ENCODE measurements at regions not wholly inside any gene's neighbourhood (a gene's known extent, or its start where the extent isn't known, plus 50 kb on each side); places are given as distances from the start of the nearest gene placed in this dataset.

GRCh38 chr12:114742363-114742762 lies 58.4 kb upstream of the TBX3 start:
- TF ChIP-seq EZH2 (IDR thresholded peaks at IDR 0.05) (no peak), CTCF (IDR thresholded peaks at IDR 0.05) (no peak), EZH2phosphoT487 (IDR thresholded peaks at IDR 0.05) (no peak)
- H3K36me3 Mint-ChIP-seq: no peaks in the 10 kb centered on the region
- no peak for DNase-seq (ENCODE audit: low spot score)
- H3K4me3 ChIP-seq: no peak overlapping the region
- H3K9ac ChIP-seq: no peak overlapping the region
- H3K4me3 Mint-ChIP-seq: no peak overlapping the region
- peaks cover 16% of the 10 kb centered on the region for H3K27me3 ChIP-seq
- no peaks in the 10 kb centered on the region for H3K4me1 Mint-ChIP-seq
- no peak overlapping the region for H3K4me2 ChIP-seq
- H3K79me2 ChIP-seq (ENCODE audit: low read depth): no peaks in the 10 kb centered on the region
- H3K4me1 ChIP-seq: no peaks in the 10 kb centered on the region
- no peak overlapping the region for H3K27ac Mint-ChIP-seq
- no peak overlapping the region for H2AFZ ChIP-seq (replicated peaks)
- no peaks in the 10 kb centered on the region for H4K20me1 ChIP-seq (ENCODE audit: low read depth)
- no peaks in the 10 kb centered on the region for H3K9me3 ChIP-seq (ENCODE audit: low read depth)
- no peaks in the 10 kb centered on the region for H3K36me3 ChIP-seq
- no peaks in the 10 kb centered on the region for H3K9me3 Mint-ChIP-seq
- H3F3A ChIP-seq (ENCODE audit: low read depth): no peaks in the 10 kb centered on the region
- H3K27ac ChIP-seq: no peak overlapping the region
- H3K27me3 Mint-ChIP-seq (ENCODE audit: insufficient read depth, low read depth): peaks cover 6% of the 10 kb centered on the region

- Histone ChIP-seq H3K27me3 (peaks cover 21% of the 10 kb centered on the region), H4K20me1 (ENCODE audit: low read depth) (no peaks in the 10 kb centered on the region), H2AFZ (replicated peaks) (no peak overlapping the region), H3K9me3 (ENCODE audit: low read depth) (no peaks in the 10 kb centered on the region), H3K27ac (no peak overlapping the region), H3K79me2 (ENCODE audit: low read depth) (no peaks in the 10 kb centered on the region), H3K9ac (no peak overlapping the region), H3K4me2 (no peak overlapping the region), H3K36me3 (no peaks in the 10 kb centered on the region), H3F3A (ENCODE audit: low read depth) (no peaks in the 10 kb centered on the region), H3K4me1 (no peaks in the 10 kb centered on the region), H3K4me3 (no peak overlapping the region)
- H3K4me1 Mint-ChIP-seq: no peaks in the 10 kb centered on the region
- no peak overlapping the region for H3K27ac Mint-ChIP-seq
- no peak for DNase-seq (ENCODE audit: low spot score)
- no peaks in the 10 kb centered on the region for H3K9me3 Mint-ChIP-seq
- H3K4me3 Mint-ChIP-seq: no peak overlapping the region
- H3K36me3 Mint-ChIP-seq: no peaks in the 10 kb centered on the region
- H3K27me3 Mint-ChIP-seq (ENCODE audit: insufficient read depth, low read depth): peaks cover 6% of the 10 kb centered on the region
- TF ChIP-seq EZH2phosphoT487 (IDR thresholded peaks at IDR 0.05) (no peak), EZH2 (IDR thresholded peaks at IDR 0.05) (no peak), CTCF (IDR thresholded peaks at IDR 0.05) (no peak)
Measured at GRCh38 chr12:114741940-114742339, 58.0 kb upstream of the TBX3 start.

DNA sequence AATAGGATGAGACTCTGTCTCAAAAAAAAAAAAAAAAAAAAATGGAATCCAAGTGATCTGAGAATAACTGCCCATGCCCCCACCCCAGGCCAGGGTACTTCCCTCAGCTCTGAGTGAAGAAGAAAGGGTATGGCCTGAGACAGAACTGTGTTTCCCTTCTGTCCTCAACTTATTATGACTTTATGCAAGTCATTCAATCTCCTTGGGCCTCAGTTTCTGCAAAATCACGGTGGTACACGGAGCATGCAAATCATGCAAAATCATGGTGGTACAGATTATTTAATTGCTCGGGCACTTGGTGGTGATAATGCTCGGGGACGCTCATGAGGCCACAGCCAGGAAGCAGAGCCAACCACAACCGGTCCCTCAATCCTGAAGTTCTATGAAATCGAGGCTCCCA lies 56.5 kb upstream of the TBX3 start:
- Mint-ChIP-seq H3K4me1 (no peaks in the 10 kb centered on the region), H3K4me3 (no peak overlapping the region), H3K27me3 (ENCODE audit: insufficient read depth, low read depth) (peaks cover 16% of the 10 kb centered on the region), H3K9me3 (peaks cover 5% of the 10 kb centered on the region), H3K27ac (no peak overlapping the region), H3K36me3 (no peaks in the 10 kb centered on the region)
- no peaks in the 10 kb centered on the region for H3K36me3 ChIP-seq
- H3K79me2 ChIP-seq (ENCODE audit: low read depth): no peaks in the 10 kb centered on the region
- no peak overlapping the region for H3K4me2 ChIP-seq
- no peak overlapping the region for H3K4me3 ChIP-seq
- H3K27me3 ChIP-seq: peaks cover 36% of the 10 kb centered on the region
- no peak for TF ChIP-seq EZH2 (IDR thresholded peaks at IDR 0.05)
- TF ChIP-seq EZH2phosphoT487 (IDR thresholded peaks at IDR 0.05): no peak
- no peak for TF ChIP-seq CTCF (IDR thresholded peaks at IDR 0.05)
- no peak overlapping the region for H3K27ac ChIP-seq
- no peaks in the 10 kb centered on the region for H3K9me3 ChIP-seq (ENCODE audit: low read depth)
- H3K9ac ChIP-seq: no peak overlapping the region
- DNase-seq (ENCODE audit: low spot score): no peak
- no peak overlapping the region for H2AFZ ChIP-seq (replicated peaks)
- no peaks in the 10 kb centered on the region for H4K20me1 ChIP-seq (ENCODE audit: low read depth)
- H3F3A ChIP-seq (ENCODE audit: low read depth): no peaks in the 10 kb centered on the region
- H3K4me1 ChIP-seq: peaks cover 3% of the 10 kb centered on the region
